ENCODE measurements at regions not wholly inside any gene's neighbourhood (a gene's known extent, or its start where the extent isn't known, plus 50 kb on each side); places are given as distances from the start of the nearest gene placed in this dataset.

DNA sequence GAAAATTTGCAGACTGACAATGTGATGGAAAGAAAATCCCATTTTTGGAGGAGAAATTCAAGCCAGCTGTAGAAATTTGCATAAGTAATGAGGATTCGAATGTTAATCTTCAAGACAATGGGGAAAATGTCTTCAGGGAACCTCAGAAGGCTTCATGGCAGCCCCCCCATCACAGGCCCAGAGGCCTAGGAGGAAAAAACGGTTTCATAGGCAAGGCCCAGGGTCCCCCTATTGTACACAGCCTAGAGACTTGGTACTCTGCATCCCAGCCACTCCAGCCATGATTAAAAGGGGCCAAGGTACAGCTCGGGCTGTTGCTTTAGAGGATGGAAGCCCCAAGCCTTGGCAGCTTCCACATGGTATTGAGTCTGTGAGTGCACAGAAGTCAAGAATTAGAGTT, 303.6 kb upstream of the PCDH7 start:
- Histone ChIP-seq H3K27me3 (ENCODE audit: control insufficient read depth in 2 of 2, insufficient read depth in 2 of 2, low read length in 2 of 2) (no peaks in the 10 kb centered on the region), H3K27ac (ENCODE audit: insufficient read depth, low read depth, low read length) (no peak overlapping the region), H3K9ac (replicated peaks; ENCODE audit: extremely low read depth, insufficient read depth, low read length) (no peak overlapping the region), H3K4me2 (ENCODE audit: insufficient read depth, low read length) (no peak overlapping the region), H3K36me3 (ENCODE audit: control insufficient read depth in 2 of 2, extremely low read depth in 1 of 2, insufficient read depth in 2 of 2, low read length in 2 of 2) (no peaks in the 10 kb centered on the region), H2AFZ (ENCODE audit: low read depth, low read length) (no peak overlapping the region), H3K9me3 (replicated peaks; ENCODE audit: control insufficient read depth, insufficient read depth, low read length) (no peaks in the 10 kb centered on the region), H3K79me2 (ENCODE audit: control insufficient read depth, insufficient read depth, low read length) (no peaks in the 10 kb centered on the region), H3K4me3 (replicated peaks in 1 of 3; ENCODE audit: insufficient read depth in 1 of 3, low read depth in 1 of 3, low read length in 3 of 3) (no peak overlapping the region), H3K9me1 (replicated peaks; ENCODE audit: control insufficient read depth, extremely low read depth, insufficient read depth, low read length) (no peaks in the 10 kb centered on the region), H3K4me1 (ENCODE audit: control insufficient read depth, extremely low read depth, insufficient read depth, low read length) (no peaks in the 10 kb centered on the region), H4K20me1 (replicated peaks; ENCODE audit: control insufficient read depth, extremely low read depth, insufficient read depth, low read length) (no peaks in the 10 kb centered on the region)
- dilution Hi-C loops (cut with MboI; ENCODE audit: extremely low pct_ligation_motif_present, low sequenced_read_pairs) (no loop called here), intact Hi-C loops (cut with micrococcal nuclease) (no loop called here)
- no TSS peak for BruUV-seq (replicated peaks)
- ChIA-PET POLR2A (no interaction called here), CTCF (interaction anchor here (1.6 kb wide), 1 partner anchor 12 kb away, joined by 4 read pairs; no protein-coding TSS in a partner anchor)
- TF ChIP-seq FOS (IDR thresholded peaks at IDR 0.05; ENCODE audit: borderline replicate concordance, insufficient read depth, low read length), result no peak
- no peak for DNase-seq (ENCODE audit: low read depth, low spot score)
- FAIRE-seq, result no peak

DNA sequence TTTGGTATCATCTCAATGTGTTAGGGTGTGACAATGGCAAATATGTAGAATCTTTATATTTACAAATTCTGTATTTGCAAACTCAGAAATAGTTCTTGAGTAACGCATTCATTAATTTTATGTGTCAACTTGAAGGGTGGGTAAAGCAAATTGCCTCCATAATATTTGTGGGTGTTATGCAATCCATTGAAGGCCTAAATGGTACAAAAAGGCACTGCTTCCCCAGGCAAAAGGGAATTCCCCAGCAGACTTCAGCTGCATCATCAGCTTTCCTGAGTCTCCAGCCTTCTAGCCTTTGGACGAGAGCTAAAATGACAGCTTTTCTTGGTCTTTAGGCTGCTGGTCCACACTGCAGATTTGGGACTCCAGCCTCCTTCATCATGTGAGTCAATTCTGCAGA, 292.2 kb upstream of the PCDH7 start:
- no peak overlapping the region for H3K27ac ChIP-seq (ENCODE audit: insufficient read depth, low read depth, low read length)
- DNase-seq (ENCODE audit: low read depth, low spot score), result no peak

More for the DNA sequence above, 292.2 kb upstream of the PCDH7 start:
- intact Hi-C loops (cut with micrococcal nuclease) (no loop called here), dilution Hi-C loops (cut with MboI; ENCODE audit: extremely low pct_ligation_motif_present, low sequenced_read_pairs) (no loop called here)
- H3K27me3 ChIP-seq (ENCODE audit: control insufficient read depth in 2 of 2, insufficient read depth in 2 of 2, low read length in 2 of 2), result no peaks in the 10 kb centered on the region
- no peaks in the 10 kb centered on the region for H4K20me1 ChIP-seq (replicated peaks; ENCODE audit: control insufficient read depth, extremely low read depth, insufficient read depth, low read length)
- no peak overlapping the region for H3K4me2 ChIP-seq (ENCODE audit: insufficient read depth, low read length)
- H3K9ac ChIP-seq (replicated peaks; ENCODE audit: extremely low read depth, insufficient read depth, low read length), result no peak overlapping the region
- no peak overlapping the region for H3K4me3 ChIP-seq (replicated peaks in 1 of 3; ENCODE audit: insufficient read depth in 1 of 3, low read depth in 1 of 3, low read length in 3 of 3)
- BruUV-seq (replicated peaks), result no TSS peak
- TF ChIP-seq JUN (IDR thresholded peaks at IDR 0.05; ENCODE audit: borderline replicate concordance, insufficient read depth, insufficient read length, low read depth) (no peak), EZH2 (IDR thresholded peaks at IDR 0.05; ENCODE audit: borderline replicate concordance, low read depth, low read length, severe bottlenecking) (no peak), POLR2A (IDR thresholded peaks at IDR 0.05; ENCODE audit: low read depth, low read length) (no peak)
- TF ChIP-seq, protein P1, sequence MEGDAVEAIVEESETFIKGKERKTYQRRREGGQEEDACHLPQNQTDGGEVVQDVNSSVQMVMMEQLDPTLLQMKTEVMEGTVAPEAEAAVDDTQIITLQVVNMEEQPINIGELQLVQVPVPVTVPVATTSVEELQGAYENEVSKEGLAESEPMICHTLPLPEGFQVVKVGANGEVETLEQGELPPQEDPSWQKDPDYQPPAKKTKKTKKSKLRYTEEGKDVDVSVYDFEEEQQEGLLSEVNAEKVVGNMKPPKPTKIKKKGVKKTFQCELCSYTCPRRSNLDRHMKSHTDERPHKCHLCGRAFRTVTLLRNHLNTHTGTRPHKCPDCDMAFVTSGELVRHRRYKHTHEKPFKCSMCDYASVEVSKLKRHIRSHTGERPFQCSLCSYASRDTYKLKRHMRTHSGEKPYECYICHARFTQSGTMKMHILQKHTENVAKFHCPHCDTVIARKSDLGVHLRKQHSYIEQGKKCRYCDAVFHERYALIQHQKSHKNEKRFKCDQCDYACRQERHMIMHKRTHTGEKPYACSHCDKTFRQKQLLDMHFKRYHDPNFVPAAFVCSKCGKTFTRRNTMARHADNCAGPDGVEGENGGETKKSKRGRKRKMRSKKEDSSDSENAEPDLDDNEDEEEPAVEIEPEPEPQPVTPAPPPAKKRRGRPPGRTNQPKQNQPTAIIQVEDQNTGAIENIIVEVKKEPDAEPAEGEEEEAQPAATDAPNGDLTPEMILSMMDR (IDR thresholded peaks at IDR 0.05; ENCODE audit: extremely low read depth in 1 of 2, insufficient read depth in 1 of 2, low read depth in 1 of 2, low read length in 2 of 2), result no peak
- ChIA-PET CTCF (no interaction called here), POLR2A (no interaction called here)
- H2AFZ ChIP-seq (ENCODE audit: low read depth, low read length), result no peak overlapping the region
- no peaks in the 10 kb centered on the region for H3K9me1 ChIP-seq (replicated peaks; ENCODE audit: control insufficient read depth, extremely low read depth, insufficient read depth, low read length)
- H3K36me3 ChIP-seq (ENCODE audit: control insufficient read depth in 2 of 2, extremely low read depth in 1 of 2, insufficient read depth in 2 of 2, low read length in 2 of 2), result no peaks in the 10 kb centered on the region
- H3K4me1 ChIP-seq (ENCODE audit: control insufficient read depth, extremely low read depth, insufficient read depth, low read length), result peaks cover 22% of the 10 kb centered on the region
- FAIRE-seq, result no peak
- no peaks in the 10 kb centered on the region for H3K79me2 ChIP-seq (ENCODE audit: control insufficient read depth, insufficient read depth, low read length)
- no peaks in the 10 kb centered on the region for H3K9me3 ChIP-seq (replicated peaks; ENCODE audit: control insufficient read depth, insufficient read depth, low read length)

All from endothelial cell of umbilical vein (primary cell).